GM12878 (cell line): ENCODE measurements at regions not wholly inside any gene's neighbourhood (a gene's known extent, or its start where the extent isn't known, plus 50 kb on each side); places are given as distances from the start of the nearest gene placed in this dataset.

Experiments used
- CHD4 ChIP-seq: fragments of 200-600 bp; sonication (generic); IDR thresholded peaks from 2 replicates; pipeline ENCODE4 v1.6.1; 2016; ENCODE audit warnings: mild to moderate bottlenecking
- POLR2A ChIP-seq: IDR thresholded peaks from 2 replicates; pipeline ENCODE4 v1.6.1; 2011; ENCODE audit warnings: low read depth, mild to moderate bottlenecking, low read length
- RCOR1 ChIP-seq: conservative IDR thresholded peaks from 2 replicates; pipeline ENCODE4 v1.6.1; 2012; ENCODE audit warnings: low read depth, low read length, improper control_type of control experiment
- TF ChIP-seq, protein P1 (sequence below), 3 experiments: IDR thresholded peaks in 2 of 3; conservative IDR thresholded peaks in 1 of 3; 2 replicates each; pipeline ENCODE4 v1.5.1; 2011; ENCODE audit warnings: low read depth in 3 of 3, low read length in 3 of 3, mild to moderate bottlenecking in 3 of 3, control low read depth in 2 of 3, moderate library complexity in 2 of 3, inconsistent platforms in 1 of 3, mixed read lengths in 1 of 3; ENCODE audit not compliant: control insufficient read depth in 2 of 3, insufficient read depth in 1 of 3; ENCODE audit errors: extremely low read depth in 1 of 3

DNA sequence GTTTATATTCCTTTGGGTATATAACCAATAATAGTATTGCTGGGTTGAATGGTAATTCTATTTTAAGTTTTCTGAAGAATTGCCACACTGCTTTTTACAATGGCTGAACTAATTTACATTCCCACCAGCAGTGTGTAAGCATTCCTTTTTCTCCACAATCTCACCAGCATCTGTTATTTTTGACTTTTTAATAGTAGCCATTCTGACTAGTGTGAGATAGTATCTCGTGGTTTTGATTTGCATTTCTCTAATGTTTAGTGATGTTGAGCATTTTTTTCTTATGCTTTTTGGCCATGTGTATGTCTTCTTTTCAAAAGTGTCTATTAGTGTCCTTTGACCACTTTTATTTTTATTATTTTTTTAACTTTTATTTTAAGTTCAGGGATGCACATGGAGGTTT is 275.3 kb downstream of the METTL15 start:
- TF ChIP-seq, protein P1, sequence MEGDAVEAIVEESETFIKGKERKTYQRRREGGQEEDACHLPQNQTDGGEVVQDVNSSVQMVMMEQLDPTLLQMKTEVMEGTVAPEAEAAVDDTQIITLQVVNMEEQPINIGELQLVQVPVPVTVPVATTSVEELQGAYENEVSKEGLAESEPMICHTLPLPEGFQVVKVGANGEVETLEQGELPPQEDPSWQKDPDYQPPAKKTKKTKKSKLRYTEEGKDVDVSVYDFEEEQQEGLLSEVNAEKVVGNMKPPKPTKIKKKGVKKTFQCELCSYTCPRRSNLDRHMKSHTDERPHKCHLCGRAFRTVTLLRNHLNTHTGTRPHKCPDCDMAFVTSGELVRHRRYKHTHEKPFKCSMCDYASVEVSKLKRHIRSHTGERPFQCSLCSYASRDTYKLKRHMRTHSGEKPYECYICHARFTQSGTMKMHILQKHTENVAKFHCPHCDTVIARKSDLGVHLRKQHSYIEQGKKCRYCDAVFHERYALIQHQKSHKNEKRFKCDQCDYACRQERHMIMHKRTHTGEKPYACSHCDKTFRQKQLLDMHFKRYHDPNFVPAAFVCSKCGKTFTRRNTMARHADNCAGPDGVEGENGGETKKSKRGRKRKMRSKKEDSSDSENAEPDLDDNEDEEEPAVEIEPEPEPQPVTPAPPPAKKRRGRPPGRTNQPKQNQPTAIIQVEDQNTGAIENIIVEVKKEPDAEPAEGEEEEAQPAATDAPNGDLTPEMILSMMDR (IDR thresholded peaks at IDR 0.05 in 2 of 3, conservative IDR thresholded peaks at IDR 0.05 in 1 of 3; ENCODE audit: control insufficient read depth in 2 of 3, extremely low read depth in 1 of 3, insufficient read depth in 1 of 3, low read depth in 3 of 3, low read length in 3 of 3) = no peak
- TF ChIP-seq CHD4 (no peak), POLR2A (no peak), RCOR1 (no peak)
